ENCODE measurements at regions not wholly inside any gene's neighbourhood (a gene's known extent, or its start where the extent isn't known, plus 50 kb on each side); places are given as distances from the start of the nearest gene placed in this dataset.
A peak's percentile ranks its signal among the peaks of the same experiment; 100 is the strongest.

- Mint-ChIP-seq H3K36me3 (ENCODE audit: low read depth) (0 out of 2 replicates have a peak, but pooled peaks cover 3% of the 10 kb centered on the region), H3K4me1 (ENCODE audit: low read depth) (peaks cover 32% of the 10 kb centered on the region), H3K4me3 (no peak overlapping the region), H3K9me3 (no peaks in the 10 kb centered on the region), H3K27me3 (ENCODE audit: insufficient read depth) (no peaks in the 10 kb centered on the region), H3K27ac (no peak overlapping the region)
- peak; percentile 75 for TF ChIP-seq CTCF (IDR thresholded peaks at IDR 0.05)
- no peak for DNase-seq
These were observed 181.2 kb upstream of the AGR3 start for GRCh38 chr7:17063045-17063383.

GRCh38 chr7:17067691-17068090 is 185.9 kb upstream of the AGR3 start:
- H3K27me3 Mint-ChIP-seq (ENCODE audit: insufficient read depth) = no peaks in the 10 kb centered on the region
- H3K4me3 Mint-ChIP-seq = no peak overlapping the region
- H3K4me1 Mint-ChIP-seq (ENCODE audit: low read depth) = peaks cover 4% of the 10 kb centered on the region
- no peaks in the 10 kb centered on the region for H3K9me3 Mint-ChIP-seq
- no peak for DNase-seq
- 0 out of 2 replicates have a peak, but pooled peaks cover 3% of the 10 kb centered on the region for H3K36me3 Mint-ChIP-seq (ENCODE audit: low read depth)
- TF ChIP-seq CTCF (IDR thresholded peaks at IDR 0.05) = no peak
- H3K27ac Mint-ChIP-seq = no peak overlapping the region

- DNase-seq = no peak
- Mint-ChIP-seq H3K9me3 (no peaks in the 10 kb centered on the region), H3K4me3 (no peak overlapping the region), H3K27me3 (ENCODE audit: insufficient read depth) (no peaks in the 10 kb centered on the region), H3K27ac (no peak overlapping the region), H3K36me3 (ENCODE audit: low read depth) (0 out of 2 replicates have a peak, but pooled peaks cover 3% of the 10 kb centered on the region), H3K4me1 (ENCODE audit: low read depth) (no peaks in the 10 kb centered on the region)
- TF ChIP-seq CTCF (IDR thresholded peaks at IDR 0.05) = no peak
These were observed 187.4 kb upstream of the AGR3 start for GRCh38 chr7:17069146-17069545.

- DNase-seq = no peak
- H3K27ac Mint-ChIP-seq = no peak overlapping the region
- no peak overlapping the region for H3K4me3 Mint-ChIP-seq
These were observed 188.5 kb upstream of the AGR3 start for GRCh38 chr7:17070231-17070708.

GRCh38 chr7:17071866-17072265 is 190.1 kb upstream of the AGR3 start:
- Mint-ChIP-seq H3K27ac (no peak overlapping the region), H3K9me3 (no peaks in the 10 kb centered on the region), H3K4me3 (no peak overlapping the region), H3K4me1 (ENCODE audit: low read depth) (no peaks in the 10 kb centered on the region), H3K36me3 (ENCODE audit: low read depth) (no peaks in the 10 kb centered on the region), H3K27me3 (ENCODE audit: insufficient read depth) (no peaks in the 10 kb centered on the region)
- TF ChIP-seq CTCF (IDR thresholded peaks at IDR 0.05) = no peak
- DNase-seq = no peak

More at GRCh38 chr7:17070231-17070708, 188.5 kb upstream of the AGR3 start:
- no peaks in the 10 kb centered on the region for H3K9me3 Mint-ChIP-seq
- 0 out of 2 replicates have a peak, but pooled peaks cover 3% of the 10 kb centered on the region for H3K36me3 Mint-ChIP-seq (ENCODE audit: low read depth)
- TF ChIP-seq CTCF (IDR thresholded peaks at IDR 0.05) = no peak
- no peaks in the 10 kb centered on the region for H3K27me3 Mint-ChIP-seq (ENCODE audit: insufficient read depth)
- H3K4me1 Mint-ChIP-seq (ENCODE audit: low read depth) = no peaks in the 10 kb centered on the region
